Esophagus muscularis mucosa (tissue), 4 donors: ENCODE measurements at regions not wholly inside any gene's neighbourhood (a gene's known extent, or its start where the extent isn't known, plus 50 kb on each side); places are given as distances from the start of the nearest gene placed in this dataset.

ENCODE experiments used
- DNase-seq: peaks from one replicate; pipeline ENCODE4 v3.0.0-alpha.2; 2017; ENCODE audit errors: extremely low spot score
- H3K27ac ChIP-seq, 4 donors: fragments of 200-600 bp; sonication (generic); replicated peaks in 1 of 4; 1 replicate in 3 of 4; 2 replicates in 1 of 4; pipeline ENCODE4 v1.5.1; 2016 to 2019; ENCODE audit warnings: mild to moderate bottlenecking in 1 of 4
- H3K27me3 ChIP-seq, 4 donors: fragments of 200-600 bp; sonication (generic); one replicate each; pipeline versions ENCODE4 v1.5.1 to v1.6.0; 2016 to 2019
- H3K36me3 ChIP-seq, 4 donors: fragments of 200-600 bp; sonication (generic); one replicate each; pipeline ENCODE4 v1.5.1; 2016 to 2019
- H3K4me1 ChIP-seq, 4 donors: fragments of 200-600 bp; sonication (generic); one replicate each; pipeline ENCODE4 v1.5.1; 2016 to 2019
- H3K4me3 ChIP-seq, 4 donors: fragments of 200-600 bp; sonication (generic); 1 replicate in 2 of 4; 2 replicates in 2 of 4; pipeline ENCODE4 v1.5.1; 2016 to 2019; ENCODE audit warnings: mild to moderate bottlenecking in 4 of 4, moderate library complexity in 1 of 4
- H3K9me3 ChIP-seq, 4 donors: fragments of 200-600 bp; sonication (generic); 1 replicate in 3 of 4; 2 replicates in 1 of 4; pipeline ENCODE4 v1.5.1; 2016 to 2019
- EP300 ChIP-seq: sonication (generic); formaldehyde crosslinking; IDR thresholded peaks from one replicate; pipeline ENCODE4 v1.6.1; 2017; ENCODE audit warnings: antibody characterized with exemption
- POLR2A ChIP-seq: fragments of 450-650 bp; IDR thresholded peaks from one replicate; pipeline ENCODE4 v1.6.1; 2017; ENCODE audit warnings: antibody characterized with exemption, moderate library complexity, mild to moderate bottlenecking, low read depth
- POLR2AphosphoS5 ChIP-seq, 2 donors: sonication (generic); formaldehyde crosslinking; IDR thresholded peaks; one replicate each; pipeline ENCODE4 v1.6.1; 2017; ENCODE audit warnings: antibody characterized with exemption in 2 of 2
- WGBS: methylation state at CpG from one replicate; pipeline ENCODE4 v1.1.5; 2018; 5-methylcytosine and 5-hydroxymethylcytosine counted together
- intact Hi-C: fragments of 100-400 bp; cut with DNase I; formaldehyde crosslinking; loops from one replicate; pipeline ENCODE4 v1.15.1; 2023
- TF ChIP-seq, protein P1 (sequence below), 3 experiments: fragments of 200-600 bp in 2 of 3; fragments of 450-650 bp in 1 of 3; sonication (generic) in 2 of 3; IDR thresholded peaks; one replicate each; pipeline ENCODE4 v1.5.1; 2017 to 2019; ENCODE audit warnings: antibody characterized with exemption in 3 of 3, mild to moderate bottlenecking in 2 of 3, moderate library complexity in 1 of 3

DNA sequence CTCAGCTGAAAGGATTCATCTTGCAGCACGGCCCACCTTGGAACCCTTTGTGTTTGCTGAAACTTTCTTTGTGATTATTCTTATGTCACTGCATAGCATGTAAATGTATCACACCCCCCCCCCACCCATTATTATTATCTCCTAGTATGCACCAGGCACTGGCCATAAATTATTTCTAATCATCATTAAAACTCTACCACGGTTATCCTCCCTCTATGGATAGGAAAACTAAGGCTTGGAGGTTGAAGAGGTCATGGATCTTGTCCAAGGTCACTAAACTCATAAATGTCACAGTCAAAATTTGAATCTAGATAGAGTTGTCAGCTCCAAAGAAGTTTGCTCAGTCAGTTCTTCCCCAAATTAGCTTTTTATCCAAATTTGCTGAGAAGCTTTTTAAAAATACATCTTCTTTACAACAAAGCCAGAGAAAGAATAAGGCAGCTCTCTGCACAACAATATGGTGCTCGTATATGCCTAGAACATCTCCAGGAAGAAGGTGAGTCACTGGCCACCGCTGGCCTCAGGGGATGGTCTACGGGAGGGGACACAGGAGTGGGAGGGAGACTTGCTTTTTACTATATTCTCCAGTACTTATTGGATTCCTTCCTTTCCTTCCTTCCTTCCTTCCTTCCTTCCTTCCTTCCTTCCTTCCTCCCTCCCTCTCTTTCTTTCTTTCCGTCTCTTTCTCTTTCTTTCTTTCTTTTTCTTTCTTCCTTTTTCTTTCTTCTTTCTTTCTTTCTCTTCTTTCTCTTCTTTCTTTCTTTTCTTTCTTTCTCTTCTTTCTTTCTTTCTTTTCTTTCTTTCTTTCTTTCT, 134.5 kb downstream of the VEGFA start:
- TF ChIP-seq EP300: no peak
- TF ChIP-seq POLR2A: no peak
- no peak for TF ChIP-seq POLR2AphosphoS5 (IDR thresholded peaks at IDR 0.05)
- TF ChIP-seq, protein P1, sequence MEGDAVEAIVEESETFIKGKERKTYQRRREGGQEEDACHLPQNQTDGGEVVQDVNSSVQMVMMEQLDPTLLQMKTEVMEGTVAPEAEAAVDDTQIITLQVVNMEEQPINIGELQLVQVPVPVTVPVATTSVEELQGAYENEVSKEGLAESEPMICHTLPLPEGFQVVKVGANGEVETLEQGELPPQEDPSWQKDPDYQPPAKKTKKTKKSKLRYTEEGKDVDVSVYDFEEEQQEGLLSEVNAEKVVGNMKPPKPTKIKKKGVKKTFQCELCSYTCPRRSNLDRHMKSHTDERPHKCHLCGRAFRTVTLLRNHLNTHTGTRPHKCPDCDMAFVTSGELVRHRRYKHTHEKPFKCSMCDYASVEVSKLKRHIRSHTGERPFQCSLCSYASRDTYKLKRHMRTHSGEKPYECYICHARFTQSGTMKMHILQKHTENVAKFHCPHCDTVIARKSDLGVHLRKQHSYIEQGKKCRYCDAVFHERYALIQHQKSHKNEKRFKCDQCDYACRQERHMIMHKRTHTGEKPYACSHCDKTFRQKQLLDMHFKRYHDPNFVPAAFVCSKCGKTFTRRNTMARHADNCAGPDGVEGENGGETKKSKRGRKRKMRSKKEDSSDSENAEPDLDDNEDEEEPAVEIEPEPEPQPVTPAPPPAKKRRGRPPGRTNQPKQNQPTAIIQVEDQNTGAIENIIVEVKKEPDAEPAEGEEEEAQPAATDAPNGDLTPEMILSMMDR (IDR thresholded peaks at IDR 0.05): no peak
- Histone ChIP-seq H3K4me1 (peaks cover 0 to 11% (median 9%) of the 10 kb centered on the region in 4 donors), H3K36me3 (no peaks in the 10 kb centered on the region), H3K27ac (no peak overlapping the region), H3K27me3 (no peaks in the 10 kb centered on the region), H3K4me3 (no peak overlapping the region), H3K9me3 (no peaks in the 10 kb centered on the region)
- no peak for DNase-seq
- intact Hi-C loops: no loop called here
- 90% methylated on average over 6 of the region's 6 CpGs for WGBS

DNA sequence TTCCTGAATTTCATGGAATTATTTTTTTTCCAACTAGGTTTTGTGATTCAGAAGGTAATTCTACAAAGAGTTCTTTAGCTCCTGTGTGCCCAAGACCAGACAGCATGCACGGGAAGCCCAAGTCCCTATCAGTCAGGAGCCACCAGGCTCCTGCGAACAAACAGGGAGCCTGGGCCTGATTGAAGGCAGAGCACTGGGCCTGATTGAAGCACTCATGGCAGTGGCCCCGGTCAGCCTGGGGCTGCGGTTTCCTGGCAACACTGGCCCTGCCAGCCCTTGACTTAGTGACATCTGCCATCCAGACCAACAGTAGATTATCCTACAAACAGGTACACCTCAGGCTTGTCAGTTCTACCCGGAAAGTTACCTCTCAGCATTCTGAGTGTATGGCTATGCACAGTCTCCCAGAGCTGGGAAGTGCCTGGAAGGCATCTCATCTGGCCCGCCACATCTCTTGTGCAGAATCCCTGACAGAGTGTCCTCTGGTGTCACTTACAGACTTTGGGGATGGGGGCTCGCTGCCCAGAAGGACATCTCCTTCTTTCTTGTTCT, 133.8 kb downstream of the VEGFA start:
- Histone ChIP-seq H3K4me1 (peaks cover 0 to 11% (median 9%) of the 10 kb centered on the region in 4 donors), H3K27ac (no peak overlapping the region), H3K9me3 (no peaks in the 10 kb centered on the region), H3K36me3 (no peaks in the 10 kb centered on the region), H3K4me3 (no peak overlapping the region), H3K27me3 (no peaks in the 10 kb centered on the region)
- TF ChIP-seq EP300 (no peak), POLR2AphosphoS5 (IDR thresholded peaks at IDR 0.05) (no peak), POLR2A (no peak)
- TF ChIP-seq, protein P1 (IDR thresholded peaks at IDR 0.05): no peak
- intact Hi-C loops: no loop called here
- WGBS: 96% methylated on average over 5 of the region's 7 CpGs
- DNase-seq: no peak

DNA sequence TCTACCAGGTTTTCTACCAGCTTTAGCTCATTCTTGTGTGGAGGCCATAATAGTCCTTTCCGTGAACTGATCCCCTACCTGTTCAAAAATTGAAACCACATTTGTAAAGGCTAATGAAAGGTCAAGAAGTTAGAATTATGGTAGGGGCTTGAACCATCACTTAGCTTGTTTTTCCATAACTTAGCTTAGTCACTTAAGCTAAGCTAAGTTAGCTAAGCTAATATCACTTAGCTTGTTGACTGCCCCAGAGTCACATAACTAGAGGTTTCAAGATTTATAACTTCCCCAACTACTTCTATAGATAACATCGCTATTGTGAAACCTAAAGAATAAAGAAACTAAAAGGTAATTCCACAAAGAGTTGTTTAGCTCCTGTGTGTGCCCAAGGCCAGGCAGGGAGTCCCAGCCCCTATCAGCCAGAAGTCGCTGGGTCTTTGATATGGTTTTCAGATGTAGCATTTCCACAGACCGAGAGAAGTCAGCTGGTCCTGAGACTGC, 131.8 kb downstream of the VEGFA start:
- 72% methylated on average over 4 of the region's 4 CpGs for WGBS
- Histone ChIP-seq H3K36me3 (no peaks in the 10 kb centered on the region), H3K27me3 (no peaks in the 10 kb centered on the region), H3K27ac (peak overlapping the region in 2 of 4 donors; percentile 12 to 57), H3K4me3 (no peak overlapping the region), H3K9me3 (no peaks in the 10 kb centered on the region), H3K4me1 (peaks cover 0 to 11% (median 9%) of the 10 kb centered on the region in 4 donors)
- TF ChIP-seq POLR2A: no peak
- no peak for TF ChIP-seq EP300
- TF ChIP-seq, protein P1 (IDR thresholded peaks at IDR 0.05): no peak
- TF ChIP-seq POLR2AphosphoS5 (IDR thresholded peaks at IDR 0.05): no peak
- no peak for DNase-seq
- intact Hi-C loops: no loop called here

DNA sequence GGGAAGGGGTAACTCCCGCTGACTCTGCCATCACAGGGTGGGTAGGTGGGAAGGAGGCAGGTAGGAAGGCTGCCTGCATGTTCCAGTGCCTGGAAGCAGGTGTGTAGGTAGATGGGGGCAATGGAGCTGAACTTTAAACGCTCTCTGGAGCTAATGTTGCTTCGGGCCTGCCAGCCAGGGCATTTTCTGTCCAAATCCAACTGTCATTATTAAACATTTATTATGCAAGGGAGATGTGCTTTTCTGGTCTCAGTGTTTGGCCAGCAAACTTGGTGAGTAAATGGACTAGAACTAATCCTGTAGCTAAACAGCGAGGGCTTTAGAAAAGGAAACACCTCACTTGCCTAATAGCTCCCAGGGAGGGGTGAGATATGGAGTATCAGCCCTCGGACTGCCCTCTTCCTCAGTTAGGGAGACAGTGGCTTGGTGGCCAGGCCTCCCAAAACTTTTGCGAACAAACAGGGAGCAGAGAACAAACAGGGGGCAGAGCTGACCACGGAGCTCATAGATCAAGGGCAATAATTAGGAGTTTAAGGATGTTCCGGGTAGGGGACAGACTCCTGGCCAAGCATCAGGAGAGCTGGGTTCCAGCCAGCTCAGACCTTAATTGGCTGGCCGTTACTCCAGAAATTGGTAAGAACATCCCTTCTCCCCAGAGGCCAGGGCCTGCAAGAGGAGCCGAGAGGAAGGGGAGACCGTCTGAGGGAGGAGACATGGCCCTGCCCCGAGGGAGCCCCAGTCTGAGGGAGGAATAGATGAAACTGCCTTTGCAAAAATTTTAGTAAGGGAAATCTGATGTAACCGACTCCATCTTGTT, 131.1 kb downstream of the VEGFA start:
- 75% methylated on average over 10 of the region's 13 CpGs for WGBS
- H3K27ac ChIP-seq: peak overlapping the region in 2 of 4 donors; percentile 12 to 62

More for the DNA sequence above, 131.1 kb downstream of the VEGFA start:
- no peak for DNase-seq
- TF ChIP-seq EP300 (no peak), POLR2AphosphoS5 (IDR thresholded peaks at IDR 0.05) (no peak), POLR2A (no peak)
- TF ChIP-seq, protein P1 (IDR thresholded peaks at IDR 0.05): no peak
- H3K9me3 ChIP-seq: no peaks in the 10 kb centered on the region
- intact Hi-C loops: no loop called here
- peaks cover 0 to 11% (median 9%) of the 10 kb centered on the region in 4 donors for H3K4me1 ChIP-seq
- no peak overlapping the region for H3K4me3 ChIP-seq
- no peaks in the 10 kb centered on the region for H3K27me3 ChIP-seq
- H3K36me3 ChIP-seq: no peaks in the 10 kb centered on the region
